ENCODE measurements at regions not wholly inside any gene's neighbourhood (a gene's known extent, or its start where the extent isn't known, plus 50 kb on each side); places are given as distances from the start of the nearest gene placed in this dataset.

- Histone ChIP-seq H3K4me3 (replicated peaks in 1 of 3) (no peak overlapping the region), H3K27me3 (no peaks in the 10 kb centered on the region), H3K9me3 (no peaks in the 10 kb centered on the region), H3K4me1 (no peaks in the 10 kb centered on the region), H3K36me3 (no peaks in the 10 kb centered on the region), H3K27ac (no peak overlapping the region)
- no peak for DNase-seq
- no peak for TF ChIP-seq CTCF (IDR thresholded peaks at IDR 0.05)
- TF ChIP-seq POLR2A (IDR thresholded peaks at IDR 0.05) = no peak
- 88 to 94% methylated on average over 7 to 10 of the region's 10 CpGs for WGBS, 2 donors
- intact Hi-C loops (cut with DNase I) = no loop called here
Measured at GRCh38 chr2:37812941-37813730, 112.0 kb upstream of the RMDN2 start.

- TF ChIP-seq CTCF (IDR thresholded peaks at IDR 0.05) = no peak
- TF ChIP-seq POLR2A (IDR thresholded peaks at IDR 0.05) = no peak
- no peak overlapping the region for H3K4me3 ChIP-seq (replicated peaks in 1 of 3)
- no peak for DNase-seq
- 92 to 93% methylated on average over 8 of the region's 8 CpGs for whole genome bisulfite sequencing, 2 donors
- H3K27ac ChIP-seq = no peak overlapping the region
- no peaks in the 10 kb centered on the region for H3K9me3 ChIP-seq
- no peaks in the 10 kb centered on the region for H3K27me3 ChIP-seq
- intact Hi-C loops (cut with DNase I) = no loop called here
- H3K4me1 ChIP-seq = no peaks in the 10 kb centered on the region
- no peaks in the 10 kb centered on the region for H3K36me3 ChIP-seq
Measured at GRCh38 chr2:37816036-37816435, 109.1 kb upstream of the RMDN2 start.

- H3K4me1 ChIP-seq = no peaks in the 10 kb centered on the region
- no peak for TF ChIP-seq POLR2A (IDR thresholded peaks at IDR 0.05)
- TF ChIP-seq CTCF (IDR thresholded peaks at IDR 0.05) = no peak
Measured at GRCh38 chr2:37816686-37817085, 108.4 kb upstream of the RMDN2 start.

GRCh38 chr2:37819186-37819585 is 105.9 kb upstream of the RMDN2 start:
- Histone ChIP-seq H3K27me3 (no peaks in the 10 kb centered on the region), H3K9me3 (no peaks in the 10 kb centered on the region), H3K36me3 (no peaks in the 10 kb centered on the region), H3K4me1 (no peaks in the 10 kb centered on the region), H3K4me3 (replicated peaks in 1 of 3) (no peak overlapping the region), H3K27ac (no peak overlapping the region)
- DNase-seq = no peak
- no peak for TF ChIP-seq POLR2A (IDR thresholded peaks at IDR 0.05)
- no peak for TF ChIP-seq CTCF (IDR thresholded peaks at IDR 0.05)
- intact Hi-C loops (cut with DNase I) = no loop called here
- WGBS, 2 donors = 89 to 92% methylated on average over 2 of the region's 2 CpGs

More at GRCh38 chr2:37816686-37817085, 108.4 kb upstream of the RMDN2 start:
- H3K36me3 ChIP-seq = no peaks in the 10 kb centered on the region
- H3K27ac ChIP-seq = no peak overlapping the region
- H3K4me3 ChIP-seq (replicated peaks in 1 of 3) = no peak overlapping the region
- intact Hi-C loops (cut with DNase I) = no loop called here
- no peaks in the 10 kb centered on the region for H3K27me3 ChIP-seq
- DNase-seq = no peak
- 90 to 91% methylated on average over 11 of the region's 11 CpGs for WGBS, 2 donors
- no peaks in the 10 kb centered on the region for H3K9me3 ChIP-seq

- no peak for DNase-seq
- intact Hi-C loops (cut with DNase I) = no loop called here
- Histone ChIP-seq H3K27ac (no peak overlapping the region), H3K36me3 (no peaks in the 10 kb centered on the region), H3K27me3 (no peaks in the 10 kb centered on the region), H3K4me1 (no peaks in the 10 kb centered on the region), H3K4me3 (replicated peaks in 1 of 3) (no peak overlapping the region), H3K9me3 (no peaks in the 10 kb centered on the region)
- TF ChIP-seq CTCF (IDR thresholded peaks at IDR 0.05) (no peak), POLR2A (IDR thresholded peaks at IDR 0.05) (no peak)
- 85 to 95% methylated on average over 2 of the region's 2 CpGs for WGBS, 2 donors
Measured at GRCh38 chr2:37820471-37820986, 104.6 kb upstream of the RMDN2 start.
